ENCODE measurements at regions not wholly inside any gene's neighbourhood (a gene's known extent, or its start where the extent isn't known, plus 50 kb on each side); places are given as distances from the start of the nearest gene placed in this dataset.
"Not testable (repeated sequence)": the region's sequence is repeated elsewhere in the genome, so short reads cannot be mapped to it uniquely, and the experiment has no call there.

DNA sequence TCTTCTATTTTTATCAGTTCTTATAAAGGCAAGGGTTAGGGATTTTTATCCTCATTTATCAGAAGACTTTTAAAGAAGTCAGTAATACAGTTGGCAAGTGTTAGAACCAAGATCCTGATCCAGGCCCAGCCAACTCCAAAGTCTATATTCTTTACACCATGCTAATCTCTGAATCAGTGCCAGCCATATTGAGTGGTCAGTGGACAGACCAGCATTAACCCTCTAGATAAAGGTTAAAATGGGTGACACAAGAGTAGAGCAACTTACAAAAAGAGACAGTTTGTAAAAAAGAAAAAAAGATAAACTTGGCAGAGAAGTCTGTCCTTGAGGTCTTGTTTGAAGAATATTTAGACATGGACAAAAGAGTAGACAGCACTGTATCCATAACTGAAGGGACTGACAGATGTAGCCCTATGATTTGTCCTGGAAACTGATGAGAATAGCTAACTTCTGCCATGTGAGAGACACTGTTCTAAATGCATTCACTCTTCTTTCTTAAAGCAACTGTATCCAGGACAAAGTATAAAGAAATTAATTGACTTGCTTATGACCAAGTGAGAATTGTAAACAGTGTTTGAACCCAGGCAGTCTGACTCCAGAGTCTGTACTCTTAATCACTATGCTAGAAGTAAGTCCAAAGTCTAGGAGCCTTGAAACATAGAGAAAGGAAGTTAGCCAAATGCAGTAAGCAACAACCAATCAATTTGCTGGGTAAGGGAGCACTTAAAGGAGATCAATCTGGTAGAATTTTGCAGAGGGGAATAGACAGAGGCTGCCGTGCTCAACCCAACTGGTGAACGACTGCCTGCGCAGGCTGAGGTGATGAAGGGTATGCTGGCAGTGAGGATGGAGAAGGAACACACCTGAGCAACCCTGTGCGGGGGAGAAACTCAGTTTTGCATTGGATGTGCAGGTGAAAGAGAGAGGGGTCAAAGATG, 103.7 kb downstream of the TTC6 start:
- Mint-ChIP-seq H3K27me3 (no peaks in the 10 kb centered on the region), H3K4me3 (no peak overlapping the region), H3K36me3 (no peaks in the 10 kb centered on the region), H3K4me1 (no peaks in the 10 kb centered on the region), H3K9me3 (peaks cover 0 to 19% (median 2%) of the 10 kb centered on the region in 3 donors), H3K27ac (no peak overlapping the region)

DNA sequence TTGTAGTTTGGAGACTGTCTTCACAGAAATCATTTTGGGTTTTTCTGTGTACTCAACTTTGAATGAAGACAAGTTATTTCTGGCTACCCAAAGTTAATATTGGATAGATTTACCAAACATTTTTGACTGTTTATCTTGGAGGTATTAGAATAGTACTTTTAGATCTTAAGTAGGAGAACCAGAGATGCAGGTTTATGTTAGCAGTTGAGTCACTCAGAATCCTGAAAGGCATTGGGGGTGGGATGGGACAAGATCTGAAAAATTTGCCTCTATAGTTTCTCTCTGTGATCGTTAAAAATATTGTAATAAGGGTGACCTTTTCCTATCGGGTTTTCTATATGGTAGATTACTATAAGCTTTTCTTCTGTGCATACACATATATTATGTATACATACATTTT, 112.3 kb downstream of the TTC6 start:
- Mint-ChIP-seq H3K4me3 (no peak overlapping the region), H3K27me3 (no peaks in the 10 kb centered on the region), H3K36me3 (no peaks in the 10 kb centered on the region), H3K9me3 (peaks cover 0 to 6% (median 4%) of the 10 kb centered on the region in 3 donors), H3K4me1 (no peaks in the 10 kb centered on the region), H3K27ac (no peak overlapping the region)

DNA sequence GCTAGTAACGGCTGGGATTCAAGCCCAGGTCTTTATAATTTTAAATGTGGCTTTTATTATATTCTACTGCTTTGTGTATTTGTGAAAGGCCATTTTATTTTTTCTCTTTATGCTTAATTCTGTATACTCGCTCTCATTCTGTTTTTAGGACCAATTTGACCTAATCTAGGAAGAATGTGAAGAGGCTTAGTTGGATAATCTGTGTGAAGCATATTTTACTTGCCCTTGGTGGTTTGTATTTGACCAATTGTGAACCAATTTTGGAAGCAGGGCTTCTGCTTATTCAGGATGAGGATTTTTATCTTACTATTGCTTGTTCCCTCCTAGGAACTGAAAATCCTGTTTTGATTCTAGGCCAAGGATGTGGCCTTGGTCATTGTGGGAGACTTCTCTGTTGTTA, 113.1 kb downstream of the TTC6 start:
- H3K27ac Mint-ChIP-seq, result no peak overlapping the region
- H3K4me3 Mint-ChIP-seq, result no peak overlapping the region
- H3K4me1 Mint-ChIP-seq, result no peaks in the 10 kb centered on the region
- peaks cover 0 to 6% (median 4%) of the 10 kb centered on the region in 3 donors for H3K9me3 Mint-ChIP-seq
- H3K36me3 Mint-ChIP-seq, result no peaks in the 10 kb centered on the region
- H3K27me3 Mint-ChIP-seq, result no peaks in the 10 kb centered on the region

- H3K4me1 Mint-ChIP-seq, result no peaks in the 10 kb centered on the region
- peaks cover 0 to 9% (median 7%) of the 10 kb centered on the region in 3 donors for H3K9me3 Mint-ChIP-seq
- no peaks in the 10 kb centered on the region for H3K27me3 Mint-ChIP-seq
- H3K4me3 Mint-ChIP-seq, result no peak overlapping the region
- no peak overlapping the region for H3K27ac Mint-ChIP-seq
- H3K36me3 Mint-ChIP-seq, result no peaks in the 10 kb centered on the region
Observed at GRCh38 chr14:37709419-37710195, 114.2 kb downstream of the TTC6 start.

DNA sequence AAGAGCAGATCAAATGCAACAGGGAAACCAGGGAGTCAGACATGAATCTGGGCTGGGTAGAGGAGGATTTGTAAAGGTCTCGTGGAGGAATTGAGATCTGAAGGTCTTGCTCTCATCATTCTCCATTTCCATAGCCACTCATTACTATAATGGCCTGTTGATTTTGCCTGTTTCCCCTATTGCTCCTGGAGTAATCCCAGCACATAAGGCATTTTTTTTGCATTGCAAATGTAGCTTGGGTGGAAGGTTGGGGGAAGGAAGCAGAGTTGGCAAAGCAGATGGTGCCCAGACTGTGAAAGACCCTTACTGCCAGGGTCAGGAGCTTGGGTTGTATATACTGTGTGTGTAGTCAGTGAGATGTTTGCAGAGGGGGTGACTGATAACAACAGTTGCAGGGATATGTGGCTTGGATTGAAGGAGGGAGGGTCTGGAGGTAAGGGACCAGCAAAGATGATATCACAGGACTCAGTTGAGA, 116.0 kb downstream of the TTC6 start:
- Mint-ChIP-seq H3K4me1 (no peaks in the 10 kb centered on the region), H3K27me3 (no peaks in the 10 kb centered on the region), H3K4me3 (peak overlapping the region in 1 of 4 donors; percentile 14), H3K36me3 (no peaks in the 10 kb centered on the region), H3K9me3 (peaks cover 0 to 4% (median 3%) of the 10 kb centered on the region in 3 donors), H3K27ac (no peak overlapping the region)

DNA sequence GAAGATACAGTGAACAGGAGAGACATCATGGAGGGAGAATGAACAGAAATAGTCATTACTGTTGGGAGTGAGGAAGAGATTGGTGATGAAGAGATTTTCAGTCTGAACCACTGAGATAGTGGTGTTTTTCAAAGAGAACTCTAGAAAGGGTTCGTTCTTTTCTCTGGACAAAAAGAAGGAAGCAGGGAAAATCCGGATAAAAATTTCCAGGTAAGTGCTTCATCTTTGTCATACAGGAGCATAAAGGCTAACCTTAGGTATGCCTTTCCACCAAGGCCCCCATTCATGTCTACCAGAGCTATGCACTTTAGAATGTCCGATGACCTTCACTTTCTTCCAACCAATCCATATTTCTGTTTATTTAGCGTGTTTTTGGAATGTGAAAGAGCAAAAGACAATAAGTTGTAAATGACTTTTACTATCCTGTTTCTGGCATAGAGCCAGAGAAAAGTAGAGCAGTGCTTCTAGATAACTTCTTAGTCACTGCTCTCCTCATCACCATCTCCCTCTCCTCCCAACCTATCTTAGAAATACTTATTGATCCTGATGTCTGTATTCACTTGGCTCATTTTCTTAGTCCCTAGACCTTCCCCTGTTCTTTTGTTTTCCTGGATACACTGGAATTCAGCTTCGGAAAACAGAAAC, 116.5 kb downstream of the TTC6 start:
- Mint-ChIP-seq H3K36me3 (no peaks in the 10 kb centered on the region), H3K4me3 (no peak overlapping the region), H3K27me3 (no peaks in the 10 kb centered on the region), H3K27ac (no peak overlapping the region), H3K4me1 (no peaks in the 10 kb centered on the region), H3K9me3 (peaks cover 0 to 5% (median 3%) of the 10 kb centered on the region in 3 donors)

DNA sequence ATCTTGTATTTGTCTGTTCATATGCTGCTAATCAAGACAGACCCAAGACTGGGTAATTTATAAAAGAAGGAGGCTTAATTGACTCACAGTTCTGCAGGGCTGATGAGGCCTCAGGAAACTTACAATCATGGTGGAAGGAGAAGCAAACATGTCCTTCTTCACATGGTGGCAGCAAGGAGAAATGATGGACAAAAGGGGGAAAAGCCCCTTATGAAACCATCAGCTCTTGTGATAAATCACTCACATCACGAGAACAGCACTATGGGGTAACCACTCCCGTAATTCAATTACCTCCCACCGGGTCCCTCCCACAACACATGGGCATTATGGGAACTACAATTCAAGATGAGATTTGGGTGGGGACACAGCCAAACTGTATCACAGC, 117.0 kb downstream of the TTC6 start:
- H3K27ac Mint-ChIP-seq, H3K4me3 Mint-ChIP-seq, H3K27me3 Mint-ChIP-seq, H3K36me3 Mint-ChIP-seq, H3K9me3 Mint-ChIP-seq, H3K4me1 Mint-ChIP-seq: not testable (repeated sequence)

GRCh38 chr14:37712976-37713431, 117.6 kb downstream of the TTC6 start:
- H3K36me3 Mint-ChIP-seq, result no peaks in the 10 kb centered on the region
- H3K27me3 Mint-ChIP-seq, result no peaks in the 10 kb centered on the region
- no peaks in the 10 kb centered on the region for H3K4me1 Mint-ChIP-seq
- no peak overlapping the region for H3K4me3 Mint-ChIP-seq
- no peak overlapping the region for H3K27ac Mint-ChIP-seq
- peaks cover 0 to 5% (median 3%) of the 10 kb centered on the region in 3 donors for H3K9me3 Mint-ChIP-seq

GRCh38 chr14:37720131-37720530, 124.7 kb downstream of the TTC6 start:
- H3K4me1 Mint-ChIP-seq, result no peaks in the 10 kb centered on the region
- no peak overlapping the region for H3K27ac Mint-ChIP-seq

GRCh38 chr14:37721976-37722659, 126.7 kb downstream of the TTC6 start:
- Mint-ChIP-seq H3K27ac (no peak overlapping the region), H3K4me1 (no peaks in the 10 kb centered on the region), H3K4me3 (no peak overlapping the region), H3K27me3 (no peaks in the 10 kb centered on the region), H3K9me3 (no peaks in the 10 kb centered on the region), H3K36me3 (no peaks in the 10 kb centered on the region)

More at GRCh38 chr14:37720131-37720530, 124.7 kb downstream of the TTC6 start:
- Mint-ChIP-seq H3K4me3 (no peak overlapping the region), H3K9me3 (peaks cover 0 to 2% (median 0%) of the 10 kb centered on the region in 3 donors), H3K36me3 (no peaks in the 10 kb centered on the region), H3K27me3 (no peaks in the 10 kb centered on the region)

GRCh38 chr14:37723515-37723914, 128.1 kb downstream of the TTC6 start:
- no peaks in the 10 kb centered on the region for H3K36me3 Mint-ChIP-seq
- H3K4me3 Mint-ChIP-seq, result no peak overlapping the region
- no peaks in the 10 kb centered on the region for H3K9me3 Mint-ChIP-seq
- H3K4me1 Mint-ChIP-seq, result no peaks in the 10 kb centered on the region
- H3K27ac Mint-ChIP-seq, result no peak overlapping the region
- no peaks in the 10 kb centered on the region for H3K27me3 Mint-ChIP-seq

DNA sequence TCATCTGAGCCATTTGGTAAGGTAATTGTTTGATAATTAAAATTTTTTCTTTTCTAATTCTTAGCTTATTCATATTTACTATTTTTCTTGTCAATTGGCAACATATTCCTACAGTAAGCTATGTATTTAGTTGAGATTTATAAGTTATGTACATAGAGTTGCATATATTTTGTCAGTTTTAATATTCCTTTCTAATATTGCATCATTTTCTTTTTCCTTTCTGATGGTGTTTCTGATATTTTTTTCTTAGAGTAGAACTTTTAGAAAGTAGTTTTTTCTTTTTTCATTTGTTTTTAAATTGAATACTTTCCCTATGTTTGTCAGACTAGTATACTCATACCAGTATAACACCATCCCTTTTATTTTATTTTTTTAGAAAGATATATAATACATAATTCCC, 131.3 kb downstream of the TTC6 start:
- no peak overlapping the region for H3K27ac Mint-ChIP-seq
- no peaks in the 10 kb centered on the region for H3K36me3 Mint-ChIP-seq

GRCh38 chr14:37729218-37729617, 133.8 kb downstream of the TTC6 start:
- Mint-ChIP-seq H3K9me3 (peaks cover 0 to 1% (median 0%) of the 10 kb centered on the region in 3 donors), H3K27me3 (no peaks in the 10 kb centered on the region), H3K4me1 (no peaks in the 10 kb centered on the region), H3K4me3 (no peak overlapping the region), H3K36me3 (no peaks in the 10 kb centered on the region), H3K27ac (no peak overlapping the region)

More for the DNA sequence above, 131.3 kb downstream of the TTC6 start:
- Mint-ChIP-seq H3K9me3 (peaks cover 0 to 1% (median 0%) of the 10 kb centered on the region in 3 donors), H3K4me3 (no peak overlapping the region), H3K4me1 (no peaks in the 10 kb centered on the region), H3K27me3 (no peaks in the 10 kb centered on the region)

- peaks cover 0 to 1% (median 1%) of the 10 kb centered on the region in 3 donors for H3K9me3 Mint-ChIP-seq
- H3K27me3 Mint-ChIP-seq, result no peaks in the 10 kb centered on the region
- no peak overlapping the region for H3K4me3 Mint-ChIP-seq
- no peaks in the 10 kb centered on the region for H3K4me1 Mint-ChIP-seq
- H3K36me3 Mint-ChIP-seq, result no peaks in the 10 kb centered on the region
- no peak overlapping the region for H3K27ac Mint-ChIP-seq
Observed at GRCh38 chr14:37731094-37731493, 135.7 kb downstream of the TTC6 start.
